ENCODE measurements at regions not wholly inside any gene's neighbourhood (a gene's known extent, or its start where the extent isn't known, plus 50 kb on each side); places are given as distances from the start of the nearest gene placed in this dataset.

DNA sequence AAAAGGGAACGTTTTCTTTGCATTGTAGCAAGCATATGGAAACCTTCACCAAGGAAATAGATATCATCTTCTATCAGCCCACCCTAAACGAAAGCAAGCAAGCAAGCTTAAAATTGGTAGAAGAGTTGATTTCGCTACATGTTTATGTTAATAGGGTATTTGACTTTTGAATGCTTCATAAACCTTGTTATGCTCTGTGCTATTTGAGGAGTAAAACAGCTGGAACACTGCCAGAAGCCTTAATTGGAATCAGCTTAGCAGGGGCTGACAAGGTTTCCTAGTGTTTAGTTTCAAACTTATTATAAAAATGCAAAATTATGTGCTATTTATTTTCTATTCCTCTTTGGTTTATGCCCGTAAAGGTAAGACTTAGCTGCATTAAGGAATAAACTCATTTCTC is 70.6 kb upstream of the LINC00305 start:
- intact Hi-C loops (cut with micrococcal nuclease) = no loop called here
- Histone ChIP-seq H3K9me1 (ENCODE audit: control insufficient read depth, insufficient read depth, low read length) (no peaks in the 10 kb centered on the region), H3K4me3 (no peak overlapping the region), H4K20me1 (replicated peaks; ENCODE audit: control insufficient read depth, insufficient read depth, low read length) (no peaks in the 10 kb centered on the region), H2AFZ (ENCODE audit: low read depth, low read length) (no peak overlapping the region), H3K36me3 (ENCODE audit: control insufficient read depth, insufficient read depth, low read length) (no peaks in the 10 kb centered on the region), H3K27ac (ENCODE audit: extremely low read depth, low read depth, low read length) (no peak overlapping the region), H3K9me3 (replicated peaks; ENCODE audit: control insufficient read depth, insufficient read depth, low read depth, low read length) (no peaks in the 10 kb centered on the region), H3K79me2 (ENCODE audit: control insufficient read depth, insufficient read depth, low read length) (no peaks in the 10 kb centered on the region), H3K27me3 (ENCODE audit: control insufficient read depth in 2 of 2, insufficient read depth in 2 of 2, low read length in 2 of 2) (no peaks in the 10 kb centered on the region), H3K4me1 (replicated peaks in 1 of 2; ENCODE audit: control insufficient read depth in 2 of 2, insufficient read depth in 2 of 2, low read length in 2 of 2) (no peaks in the 10 kb centered on the region), H3K4me2 (ENCODE audit: insufficient read depth, low read length) (no peak overlapping the region), H3K9ac (ENCODE audit: insufficient read depth in 1 of 2, low read depth in 2 of 2, low read length in 2 of 2) (no peak overlapping the region)
- ChIA-PET POLR2A (no interaction called here), CTCF (ENCODE audit: low intra/inter-chr PET ratio) (interaction anchor here (0.7 kb wide), 1 partner anchor 220 kb away, joined by 3 read pairs; no protein-coding TSS in a partner anchor)
- 2% methylated on average over 4 of the region's 4 CpGs for WGBS (ENCODE audit: insufficient coverage, low coverage, missing lambda C conversion rate)
- ATAC-seq (no peak), DNase-seq (ENCODE audit: extremely low read depth in 1 of 4, low spot score in 3 of 4) (no peak), FAIRE-seq (no peak)
- no peak for TF ChIP-seq LCOR (CRISPR knock-in tag; IDR thresholded peaks at IDR 0.05)
- no TSS peak for BruUV-seq (replicated peaks)
- in situ Hi-C loops (cut with MboI) = no loop called here

GRCh38 chr18:64210401-64210949 is 61.6 kb upstream of the LINC00305 start:
- 3% methylated on average over 5 of the region's 5 CpGs for WGBS (ENCODE audit: insufficient coverage, low coverage, missing lambda C conversion rate)
- Histone ChIP-seq H3K36me3 (ENCODE audit: control insufficient read depth, insufficient read depth, low read length) (no peaks in the 10 kb centered on the region), H3K79me2 (ENCODE audit: control insufficient read depth, insufficient read depth, low read length) (no peaks in the 10 kb centered on the region), H3K9me1 (ENCODE audit: control insufficient read depth, insufficient read depth, low read length) (no peaks in the 10 kb centered on the region), H2AFZ (ENCODE audit: low read depth, low read length) (no peak overlapping the region), H3K9ac (ENCODE audit: insufficient read depth in 1 of 2, low read depth in 2 of 2, low read length in 2 of 2) (no peak overlapping the region), H3K27ac (ENCODE audit: extremely low read depth, low read depth, low read length) (no peak overlapping the region), H3K4me2 (ENCODE audit: insufficient read depth, low read length) (no peak overlapping the region), H3K4me1 (replicated peaks in 1 of 2; ENCODE audit: control insufficient read depth in 2 of 2, insufficient read depth in 2 of 2, low read length in 2 of 2) (no peaks in the 10 kb centered on the region), H3K27me3 (ENCODE audit: control insufficient read depth in 2 of 2, insufficient read depth in 2 of 2, low read length in 2 of 2) (no peaks in the 10 kb centered on the region), H3K4me3 (no peak overlapping the region), H3K9me3 (replicated peaks; ENCODE audit: control insufficient read depth, insufficient read depth, low read depth, low read length) (no peaks in the 10 kb centered on the region), H4K20me1 (replicated peaks; ENCODE audit: control insufficient read depth, insufficient read depth, low read length) (no peaks in the 10 kb centered on the region)
- intact Hi-C loops (cut with micrococcal nuclease) = no loop called here
- ChIA-PET CTCF (ENCODE audit: low intra/inter-chr PET ratio) (no interaction called here), POLR2A (no interaction called here)
- TF ChIP-seq ATF7 (IDR thresholded peaks at IDR 0.05) (no peak), SIX5 (IDR thresholded peaks at IDR 0.05; ENCODE audit: borderline replicate concordance in 1 of 2, insufficient read depth in 1 of 2, low read depth in 1 of 2, low read length in 2 of 2) (no peak), ETV6 (IDR thresholded peaks at IDR 0.05; ENCODE audit: borderline replicate concordance in 1 of 2, low read depth in 2 of 2, low read length in 1 of 2) (no peak), ETV6 (CRISPR knock-in tag; IDR thresholded peaks at IDR 0.05; ENCODE audit: borderline replicate concordance) (no peak), GTF2F1 (IDR thresholded peaks at IDR 0.05; ENCODE audit: low read depth, low read length) (no peak), TAF9B (IDR thresholded peaks at IDR 0.05; ENCODE audit: partially characterized antibody) (no peak), KLF6 (CRISPR knock-in tag; IDR thresholded peaks at IDR 0.05; ENCODE audit: borderline replicate concordance) (no peak)
- TF ChIP-seq, protein P1, sequence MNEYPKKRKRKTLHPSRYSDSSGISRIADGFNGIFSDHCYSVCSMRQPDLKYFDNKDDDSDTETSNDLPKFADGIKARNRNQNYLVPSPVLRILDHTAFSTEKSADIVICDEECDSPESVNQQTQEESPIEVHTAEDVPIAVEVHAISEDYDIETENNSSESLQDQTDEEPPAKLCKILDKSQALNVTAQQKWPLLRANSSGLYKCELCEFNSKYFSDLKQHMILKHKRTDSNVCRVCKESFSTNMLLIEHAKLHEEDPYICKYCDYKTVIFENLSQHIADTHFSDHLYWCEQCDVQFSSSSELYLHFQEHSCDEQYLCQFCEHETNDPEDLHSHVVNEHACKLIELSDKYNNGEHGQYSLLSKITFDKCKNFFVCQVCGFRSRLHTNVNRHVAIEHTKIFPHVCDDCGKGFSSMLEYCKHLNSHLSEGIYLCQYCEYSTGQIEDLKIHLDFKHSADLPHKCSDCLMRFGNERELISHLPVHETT (CRISPR knock-in tag; conservative IDR thresholded peaks at IDR 0.05 in 1 of 2, IDR thresholded peaks at IDR 0.05 in 1 of 2) = no peak
- FAIRE-seq (no peak), ATAC-seq (no peak), DNase-seq (ENCODE audit: extremely low read depth in 1 of 4, low spot score in 3 of 4) (no peak)
- BruUV-seq (replicated peaks) = no TSS peak
- in situ Hi-C loops (cut with MboI) = no loop called here

All from K562 (cell line).